ENCODE measurements at regions not wholly inside any gene's neighbourhood (a gene's known extent, or its start where the extent isn't known, plus 50 kb on each side); places are given as distances from the start of the nearest gene placed in this dataset.

DNA sequence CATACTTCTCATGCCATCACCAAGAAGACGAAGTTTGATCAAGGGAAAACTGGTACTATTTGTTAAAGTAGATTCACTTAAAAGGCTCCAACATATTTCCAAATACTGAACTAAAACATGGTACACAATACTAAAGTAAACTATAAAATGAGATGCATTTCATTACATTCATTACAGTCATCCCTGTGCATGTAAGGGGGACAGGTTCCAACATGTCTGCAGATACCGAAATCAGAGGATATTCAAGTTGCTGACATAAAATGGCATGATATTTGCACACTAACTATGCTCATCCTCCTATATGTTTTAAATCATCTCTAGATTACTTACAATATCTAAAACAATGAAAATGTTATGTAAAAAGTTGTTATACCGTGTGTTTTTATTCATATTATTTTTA lies 893.9 kb upstream of the MANEA start:
- no peak overlapping the region for H2AFZ ChIP-seq (ENCODE audit: low read depth, low read length)
- H3K9me3 Mint-ChIP-seq (ENCODE audit: unreplicated experiment), result no peaks in the 10 kb centered on the region
- H3K27ac ChIP-seq (ENCODE audit: low read depth, low read length), result no peak overlapping the region
- H3K4me3 ChIP-seq (ENCODE audit: insufficient read depth, low read depth, low read length), result no peak overlapping the region
- no peaks in the 10 kb centered on the region for H3K4me1 ChIP-seq (ENCODE audit: insufficient read depth, low read length)
- DNase-seq (ENCODE audit: low read depth) (no peak), FAIRE-seq (no peak)
- no peaks in the 10 kb centered on the region for H3K79me2 ChIP-seq (ENCODE audit: insufficient read depth, low read length)
- H3K36me3 Mint-ChIP-seq (ENCODE audit: low read depth, unreplicated experiment), result no peaks in the 10 kb centered on the region
- no peak overlapping the region for H3K9ac ChIP-seq (ENCODE audit: low read length)
- no peaks in the 10 kb centered on the region for H3K9me3 ChIP-seq (ENCODE audit: insufficient read depth, low read depth, low read length)
- no peaks in the 10 kb centered on the region for H3K36me3 ChIP-seq (ENCODE audit: insufficient read depth, low read length)
- H3K27me3 ChIP-seq (ENCODE audit: insufficient read depth, low read length), result no peaks in the 10 kb centered on the region
- no peaks in the 10 kb centered on the region for H3K27me3 Mint-ChIP-seq (ENCODE audit: low read depth, unreplicated experiment)
- no peak overlapping the region for H3K27ac Mint-ChIP-seq (ENCODE audit: unreplicated experiment)
- H3K4me1 Mint-ChIP-seq (ENCODE audit: low read depth, unreplicated experiment), result no peaks in the 10 kb centered on the region
- H4K20me1 ChIP-seq (ENCODE audit: insufficient read depth, low read length), result no peaks in the 10 kb centered on the region
- TF ChIP-seq, protein P1, sequence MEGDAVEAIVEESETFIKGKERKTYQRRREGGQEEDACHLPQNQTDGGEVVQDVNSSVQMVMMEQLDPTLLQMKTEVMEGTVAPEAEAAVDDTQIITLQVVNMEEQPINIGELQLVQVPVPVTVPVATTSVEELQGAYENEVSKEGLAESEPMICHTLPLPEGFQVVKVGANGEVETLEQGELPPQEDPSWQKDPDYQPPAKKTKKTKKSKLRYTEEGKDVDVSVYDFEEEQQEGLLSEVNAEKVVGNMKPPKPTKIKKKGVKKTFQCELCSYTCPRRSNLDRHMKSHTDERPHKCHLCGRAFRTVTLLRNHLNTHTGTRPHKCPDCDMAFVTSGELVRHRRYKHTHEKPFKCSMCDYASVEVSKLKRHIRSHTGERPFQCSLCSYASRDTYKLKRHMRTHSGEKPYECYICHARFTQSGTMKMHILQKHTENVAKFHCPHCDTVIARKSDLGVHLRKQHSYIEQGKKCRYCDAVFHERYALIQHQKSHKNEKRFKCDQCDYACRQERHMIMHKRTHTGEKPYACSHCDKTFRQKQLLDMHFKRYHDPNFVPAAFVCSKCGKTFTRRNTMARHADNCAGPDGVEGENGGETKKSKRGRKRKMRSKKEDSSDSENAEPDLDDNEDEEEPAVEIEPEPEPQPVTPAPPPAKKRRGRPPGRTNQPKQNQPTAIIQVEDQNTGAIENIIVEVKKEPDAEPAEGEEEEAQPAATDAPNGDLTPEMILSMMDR (IDR thresholded peaks at IDR 0.05; ENCODE audit: insufficient read depth, low read depth, low read length), result no peak
- H3K4me3 Mint-ChIP-seq (ENCODE audit: unreplicated experiment), result no peak overlapping the region
- no peak overlapping the region for H3K4me2 ChIP-seq (ENCODE audit: low read length)

DNA sequence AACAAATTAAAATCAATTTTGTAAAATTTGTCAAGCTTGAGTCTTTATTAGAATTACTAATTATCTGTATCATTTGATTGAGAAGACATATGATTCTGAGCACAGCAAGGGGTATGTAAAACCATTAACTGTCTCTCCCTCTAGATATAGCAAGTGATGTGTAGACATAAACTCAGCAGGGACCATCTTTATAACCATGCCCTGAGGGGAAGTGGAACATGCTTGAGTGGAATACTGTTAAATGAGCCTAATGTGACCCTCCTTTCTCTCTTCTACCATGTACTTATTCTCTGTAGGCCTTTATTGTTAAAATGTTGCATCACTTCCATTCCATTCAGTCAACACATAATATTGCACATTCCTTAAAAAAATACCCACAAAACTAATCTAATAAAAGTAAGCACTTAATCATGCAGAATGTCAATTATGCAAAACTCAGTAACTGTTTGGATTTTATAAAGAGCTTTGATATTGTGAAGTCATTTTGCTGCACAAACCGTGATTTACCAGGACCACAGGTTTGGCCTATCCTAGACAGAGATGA lies 896.6 kb upstream of the MANEA start:
- FAIRE-seq, result no peak
- TF ChIP-seq EZH2 (IDR thresholded peaks at IDR 0.05; ENCODE audit: insufficient read depth, low read length), result no peak
- no peak overlapping the region for H3K4me3 ChIP-seq (ENCODE audit: insufficient read depth, low read depth, low read length)

DNA sequence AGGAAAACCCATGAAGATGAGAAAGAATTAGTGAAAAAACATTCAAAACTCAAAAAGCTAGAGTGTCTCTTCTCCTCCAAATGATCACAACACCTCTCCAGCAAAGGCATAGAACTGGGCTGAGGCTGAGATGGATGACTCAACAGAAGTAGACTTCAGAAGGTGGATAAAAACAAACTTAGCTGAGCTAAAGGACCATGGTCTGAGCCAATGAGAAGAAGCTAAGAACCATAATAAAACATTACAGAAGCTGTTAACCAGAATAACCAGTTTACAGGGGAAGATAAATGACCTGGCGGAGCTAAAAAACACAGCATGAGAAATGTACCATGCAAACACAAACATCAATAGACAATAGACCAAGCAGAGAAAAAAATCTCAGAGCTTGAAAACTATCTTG lies 904.1 kb upstream of the MANEA start:
- no peak overlapping the region for H3K4me2 ChIP-seq (ENCODE audit: low read length)
- no peak overlapping the region for H3K9ac ChIP-seq (ENCODE audit: low read length)
- no peaks in the 10 kb centered on the region for H4K20me1 ChIP-seq (ENCODE audit: insufficient read depth, low read length)
- H3K27ac Mint-ChIP-seq (ENCODE audit: unreplicated experiment), result no peak overlapping the region
- H3K27me3 ChIP-seq (ENCODE audit: insufficient read depth, low read length), result no peaks in the 10 kb centered on the region
- H2AFZ ChIP-seq (ENCODE audit: low read depth, low read length), result no peak overlapping the region
- H3K4me1 Mint-ChIP-seq (ENCODE audit: low read depth, unreplicated experiment), result no peaks in the 10 kb centered on the region
- FAIRE-seq (no peak), DNase-seq (ENCODE audit: low read depth) (no peak)
- no peaks in the 10 kb centered on the region for H3K4me1 ChIP-seq (ENCODE audit: insufficient read depth, low read length)
- peaks cover 11% of the 10 kb centered on the region for H3K9me3 Mint-ChIP-seq (ENCODE audit: unreplicated experiment)
- H3K4me3 ChIP-seq (ENCODE audit: insufficient read depth, low read depth, low read length), result no peak overlapping the region
- H3K79me2 ChIP-seq (ENCODE audit: insufficient read depth, low read length), result no peaks in the 10 kb centered on the region
- no peak overlapping the region for H3K27ac ChIP-seq (ENCODE audit: low read depth, low read length)
- no peaks in the 10 kb centered on the region for H3K27me3 Mint-ChIP-seq (ENCODE audit: low read depth, unreplicated experiment)
- TF ChIP-seq, protein P1 (IDR thresholded peaks at IDR 0.05; ENCODE audit: insufficient read depth, low read depth, low read length), result no peak
- TF ChIP-seq EZH2 (IDR thresholded peaks at IDR 0.05; ENCODE audit: insufficient read depth, low read length), result no peak
- H3K9me3 ChIP-seq (ENCODE audit: insufficient read depth, low read depth, low read length), result peaks cover 5% of the 10 kb centered on the region
- no peak overlapping the region for H3K4me3 Mint-ChIP-seq (ENCODE audit: unreplicated experiment)
- no peaks in the 10 kb centered on the region for H3K36me3 Mint-ChIP-seq (ENCODE audit: low read depth, unreplicated experiment)
- no peaks in the 10 kb centered on the region for H3K36me3 ChIP-seq (ENCODE audit: insufficient read depth, low read length)

More for the DNA sequence above, 896.6 kb upstream of the MANEA start:
- Histone ChIP-seq H3K4me1 (ENCODE audit: insufficient read depth, low read length) (no peaks in the 10 kb centered on the region), H2AFZ (ENCODE audit: low read depth, low read length) (no peak overlapping the region), H4K20me1 (ENCODE audit: insufficient read depth, low read length) (no peaks in the 10 kb centered on the region), H3K4me2 (ENCODE audit: low read length) (no peak overlapping the region), H3K27ac (ENCODE audit: low read depth, low read length) (no peak overlapping the region), H3K27me3 (ENCODE audit: insufficient read depth, low read length) (no peaks in the 10 kb centered on the region), H3K79me2 (ENCODE audit: insufficient read depth, low read length) (no peaks in the 10 kb centered on the region), H3K9me3 (ENCODE audit: insufficient read depth, low read depth, low read length) (no peaks in the 10 kb centered on the region), H3K9ac (ENCODE audit: low read length) (no peak overlapping the region), H3K36me3 (ENCODE audit: insufficient read depth, low read length) (no peaks in the 10 kb centered on the region)
- no peaks in the 10 kb centered on the region for H3K4me1 Mint-ChIP-seq (ENCODE audit: low read depth, unreplicated experiment)
- no peaks in the 10 kb centered on the region for H3K27me3 Mint-ChIP-seq (ENCODE audit: low read depth, unreplicated experiment)
- H3K4me3 Mint-ChIP-seq (ENCODE audit: unreplicated experiment), result no peak overlapping the region
- no peaks in the 10 kb centered on the region for H3K36me3 Mint-ChIP-seq (ENCODE audit: low read depth, unreplicated experiment)
- no peak for DNase-seq (ENCODE audit: low read depth)
- peaks cover 2% of the 10 kb centered on the region for H3K9me3 Mint-ChIP-seq (ENCODE audit: unreplicated experiment)
- no peak overlapping the region for H3K27ac Mint-ChIP-seq (ENCODE audit: unreplicated experiment)

Data from astrocyte (in vitro differentiated cells and primary cell).